WTC11 (cell line): ENCODE measurements at regions not wholly inside any gene's neighbourhood (a gene's known extent, or its start where the extent isn't known, plus 50 kb on each side); places are given as distances from the start of the nearest gene placed in this dataset.

ENCODE experiments used
- ATAC-seq: fragments of 200-7000 bp; cut with Tn5 transposase; 2 replicates; pipeline ENCODE4 v1.10.0; 2021; ENCODE audit warnings: mild to moderate bottlenecking, moderate library complexity
- CTCF ChIA-PET: fragments of 300-600 bp; sonication (Branson Sonifier 250); formaldehyde crosslinking; loops from one replicate; lab custom pipeline; 2021; ENCODE audit warnings: antibody characterized with exemption; lab: Charles Lee
- POLR2A ChIA-PET: fragments of 350-600 bp; sonication (Branson Sonifier 250); formaldehyde crosslinking; loops from one replicate; lab custom pipeline; 2021; ENCODE audit warnings: antibody characterized with exemption; lab: Charles Lee
- DNase-seq: peaks from one replicate; pipeline ENCODE4 v3.0.0; 2021; ENCODE audit warnings: low spot score
- H3K27ac Mint-ChIP-seq: 2 replicates; pipeline ENCODE4 v1.8.0; 2021; ENCODE audit warnings: mixed read lengths
- H3K27me3 Mint-ChIP-seq: 2 replicates; pipeline ENCODE4 v1.8.0; 2021; ENCODE audit warnings: low read depth, mild to moderate bottlenecking, moderate library complexity, mixed read lengths
- H3K36me3 Mint-ChIP-seq: 2 replicates; pipeline ENCODE4 v1.8.0; 2021; ENCODE audit warnings: mixed read lengths
- H3K4me1 Mint-ChIP-seq: 2 replicates; pipeline ENCODE4 v1.8.0; 2022; ENCODE audit warnings: mixed read lengths
- H3K4me3 Mint-ChIP-seq: 2 replicates; pipeline ENCODE4 v1.8.0; 2021; ENCODE audit warnings: mild to moderate bottlenecking, moderate library complexity, mixed read lengths
- H3K9me3 Mint-ChIP-seq: 2 replicates; pipeline ENCODE4 v1.8.0; 2021; ENCODE audit warnings: mixed read lengths
- CREM ChIP-seq: sonication (generic); formaldehyde crosslinking; IDR thresholded peaks from 2 replicates; pipeline ENCODE4 v1.8.1; 2022; ENCODE audit warnings: mild to moderate bottlenecking, missing genetic modification reagents, moderate library complexity
- FOXJ3 ChIP-seq: sonication (generic); formaldehyde crosslinking; IDR thresholded peaks from 2 replicates; pipeline ENCODE4 v1.9.0; 2021; ENCODE audit warnings: missing genetic modification reagents, mild to moderate bottlenecking, borderline replicate concordance
- GRHL2 ChIP-seq: fragments of 250-450 bp; sonication (Bioruptor Pico); IDR thresholded peaks from 2 replicates; pipeline ENCODE4 v1.8.0; 2022; ENCODE audit warnings: mild to moderate bottlenecking, moderate library complexity; ENCODE audit not compliant: insufficient replicate concordance, severe bottlenecking
- RELA ChIP-seq: sonication (generic); formaldehyde crosslinking; IDR thresholded peaks from 2 replicates; pipeline ENCODE4 v1.8.1; 2022; ENCODE audit warnings: missing genetic modification reagents, mild to moderate bottlenecking, borderline replicate concordance
- RORB ChIP-seq: fragments of 250-450 bp; sonication (Bioruptor Pico); IDR thresholded peaks from 2 replicates; pipeline ENCODE4 v1.9.0; 2021; ENCODE audit warnings: mild to moderate bottlenecking
- TEAD4 ChIP-seq: sonication (generic); formaldehyde crosslinking; IDR thresholded peaks from 2 replicates; pipeline ENCODE4 v1.8.0; 2022; ENCODE audit warnings: mild to moderate bottlenecking, missing genetic modification reagents
- ZNF396 ChIP-seq: fragments of 250-450 bp; sonication (Bioruptor Pico); IDR thresholded peaks from 2 replicates; pipeline ENCODE4 v1.8.0; 2021; ENCODE audit warnings: mild to moderate bottlenecking, moderate library complexity, borderline replicate concordance
- ZNF416 ChIP-seq: fragments of 250-450 bp; sonication (Bioruptor Pico); IDR thresholded peaks from 2 replicates; pipeline ENCODE4 v1.9.0; 2021; ENCODE audit warnings: mild to moderate bottlenecking, inconsistent platforms
- TF ChIP-seq, protein P1 (sequence below): sonication (generic); formaldehyde crosslinking; IDR thresholded peaks from 2 replicates; pipeline ENCODE4 v1.8.1; 2023; ENCODE audit warnings: mild to moderate bottlenecking, missing genetic modification reagents, moderate library complexity
- TF ChIP-seq, protein P2 (sequence below): sonication (generic); formaldehyde crosslinking; IDR thresholded peaks from 2 replicates; pipeline ENCODE4 v1.8.1; 2022; ENCODE audit warnings: mild to moderate bottlenecking, moderate library complexity, missing genetic modification reagents
- TF ChIP-seq, protein P3 (sequence below): fragments of 250-450 bp; sonication (Bioruptor Pico); IDR thresholded peaks from 2 replicates; pipeline ENCODE4 v1.9.0; 2021; ENCODE audit warnings: mild to moderate bottlenecking
- TF ChIP-seq, protein P4 (sequence below): sonication (generic); formaldehyde crosslinking; IDR thresholded peaks from 2 replicates; pipeline ENCODE4 v1.8.0; 2022; ENCODE audit warnings: mild to moderate bottlenecking, missing genetic modification reagents
- TF ChIP-seq, protein P5 (sequence below): sonication (generic); formaldehyde crosslinking; conservative IDR thresholded peaks from 2 replicates; pipeline ENCODE4 v1.8.1; 2022; ENCODE audit warnings: mild to moderate bottlenecking, missing genetic modification reagents
- TF ChIP-seq, protein P6 (sequence below): sonication (generic); formaldehyde crosslinking; IDR thresholded peaks from 2 replicates; pipeline ENCODE4 v1.8.1; 2023; ENCODE audit warnings: mild to moderate bottlenecking, missing genetic modification reagents, moderate library complexity
- TF ChIP-seq, protein P7 (sequence below): sonication (generic); formaldehyde crosslinking; IDR thresholded peaks from 2 replicates; pipeline ENCODE4 v1.8.1; 2023; ENCODE audit warnings: mild to moderate bottlenecking, missing genetic modification reagents, borderline replicate concordance

DNA sequence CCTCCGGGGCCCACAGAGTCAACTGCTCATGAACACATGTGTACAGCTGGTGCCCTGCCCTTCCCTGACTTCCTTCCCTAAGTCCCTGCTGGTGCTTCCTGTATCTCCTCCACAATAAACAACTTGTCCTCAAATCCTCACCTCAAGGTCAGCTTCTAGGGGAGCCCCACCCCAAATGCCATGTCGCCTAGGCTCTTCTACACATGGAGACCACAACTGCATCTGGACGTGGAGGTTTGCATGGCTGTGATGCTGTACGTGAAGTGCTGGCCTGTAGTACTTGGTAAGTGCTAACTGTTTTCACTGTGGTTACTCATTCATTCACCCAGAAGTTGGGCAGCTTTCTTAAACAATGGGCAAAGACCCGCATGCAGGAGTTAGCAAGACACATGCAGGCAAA is 359.5 kb downstream of the SHANK2 start:
- POLR2A ChIA-PET, result no interaction called here
- DNase-seq, result no peak
- peaks cover 13% of the 10 kb centered on the region for H3K4me1 Mint-ChIP-seq
- peaks cover 15% of the 10 kb centered on the region for H3K9me3 Mint-ChIP-seq
- no peak overlapping the region for H3K4me3 Mint-ChIP-seq
- TF ChIP-seq RELA (no peak), FOXJ3 (CRISPR knock-in tag) (no peak), CREM (CRISPR knock-in tag) (no peak), RORB (CRISPR knock-in tag) (no peak), GRHL2 (CRISPR knock-in tag) (no peak)
- TF ChIP-seq, protein P1, sequence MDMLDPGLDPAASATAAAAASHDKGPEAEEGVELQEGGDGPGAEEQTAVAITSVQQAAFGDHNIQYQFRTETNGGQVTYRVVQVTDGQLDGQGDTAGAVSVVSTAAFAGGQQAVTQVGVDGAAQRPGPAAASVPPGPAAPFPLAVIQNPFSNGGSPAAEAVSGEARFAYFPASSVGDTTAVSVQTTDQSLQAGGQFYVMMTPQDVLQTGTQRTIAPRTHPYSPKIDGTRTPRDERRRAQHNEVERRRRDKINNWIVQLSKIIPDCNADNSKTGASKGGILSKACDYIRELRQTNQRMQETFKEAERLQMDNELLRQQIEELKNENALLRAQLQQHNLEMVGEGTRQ, result no peak
- TF ChIP-seq, protein P2, sequence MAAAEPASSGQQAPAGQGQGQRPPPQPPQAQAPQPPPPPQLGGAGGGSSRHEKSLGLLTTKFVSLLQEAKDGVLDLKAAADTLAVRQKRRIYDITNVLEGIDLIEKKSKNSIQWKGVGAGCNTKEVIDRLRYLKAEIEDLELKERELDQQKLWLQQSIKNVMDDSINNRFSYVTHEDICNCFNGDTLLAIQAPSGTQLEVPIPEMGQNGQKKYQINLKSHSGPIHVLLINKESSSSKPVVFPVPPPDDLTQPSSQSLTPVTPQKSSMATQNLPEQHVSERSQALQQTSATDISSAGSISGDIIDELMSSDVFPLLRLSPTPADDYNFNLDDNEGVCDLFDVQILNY (CRISPR knock-in tag), result no peak
- TF ChIP-seq, protein P3, sequence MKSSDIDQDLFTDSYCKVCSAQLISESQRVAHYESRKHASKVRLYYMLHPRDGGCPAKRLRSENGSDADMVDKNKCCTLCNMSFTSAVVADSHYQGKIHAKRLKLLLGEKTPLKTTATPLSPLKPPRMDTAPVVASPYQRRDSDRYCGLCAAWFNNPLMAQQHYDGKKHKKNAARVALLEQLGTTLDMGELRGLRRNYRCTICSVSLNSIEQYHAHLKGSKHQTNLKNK (CRISPR knock-in tag), result no peak
- H3K27ac Mint-ChIP-seq, result no peak overlapping the region
- no peaks in the 10 kb centered on the region for H3K27me3 Mint-ChIP-seq
- CTCF ChIA-PET, result no interaction called here
- peaks cover 35% of the 10 kb centered on the region for H3K36me3 Mint-ChIP-seq
- ATAC-seq, result no peak

DNA sequence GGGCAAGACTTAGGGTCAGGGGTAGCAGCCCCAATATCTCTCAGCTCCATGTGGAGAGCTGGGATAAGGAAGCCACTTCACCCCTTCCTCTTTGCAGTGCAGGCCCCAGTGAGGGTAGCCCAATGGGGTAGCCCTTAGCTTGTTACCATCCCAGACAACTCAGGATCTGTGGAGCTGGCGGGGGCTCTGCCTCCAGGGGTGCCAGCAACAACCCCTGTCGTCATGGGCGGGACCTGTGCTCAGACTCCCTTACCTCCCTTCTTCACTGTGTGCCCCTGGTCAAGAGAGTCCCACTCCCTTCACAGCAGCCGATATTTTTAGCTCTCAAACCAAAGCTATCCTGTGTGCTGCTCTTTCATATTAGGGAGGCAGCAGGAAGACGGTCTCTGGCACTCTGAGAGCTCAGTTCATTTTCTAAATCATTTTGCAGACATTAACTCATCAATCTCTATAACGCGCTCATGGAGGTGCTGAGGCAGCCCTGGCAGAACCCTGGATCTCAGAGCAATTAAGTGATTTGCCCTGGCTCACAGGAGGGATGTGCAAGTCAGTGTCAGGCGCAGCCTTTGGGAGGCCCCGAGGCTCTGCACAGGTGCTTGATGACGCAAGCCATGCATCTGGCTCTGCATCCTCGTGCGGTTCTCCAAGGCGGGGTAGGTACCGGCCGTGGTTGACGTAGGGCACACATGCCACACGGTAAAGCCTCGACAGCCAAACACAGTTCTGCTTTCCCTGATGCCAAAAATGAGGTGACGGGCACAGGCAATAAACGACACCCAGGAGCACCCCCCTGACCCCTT is 357.6 kb downstream of the SHANK2 start:
- CTCF ChIA-PET, result no interaction called here
- no peak for ATAC-seq
- POLR2A ChIA-PET, result no interaction called here
- TF ChIP-seq, protein P4, sequence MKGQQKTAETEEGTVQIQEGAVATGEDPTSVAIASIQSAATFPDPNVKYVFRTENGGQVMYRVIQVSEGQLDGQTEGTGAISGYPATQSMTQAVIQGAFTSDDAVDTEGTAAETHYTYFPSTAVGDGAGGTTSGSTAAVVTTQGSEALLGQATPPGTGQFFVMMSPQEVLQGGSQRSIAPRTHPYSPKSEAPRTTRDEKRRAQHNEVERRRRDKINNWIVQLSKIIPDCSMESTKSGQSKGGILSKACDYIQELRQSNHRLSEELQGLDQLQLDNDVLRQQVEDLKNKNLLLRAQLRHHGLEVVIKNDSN, result no peak
- TF ChIP-seq ZNF416 (CRISPR knock-in tag), result no peak
- no peak for TF ChIP-seq ZNF396 (CRISPR knock-in tag)
- TF ChIP-seq, protein P5, sequence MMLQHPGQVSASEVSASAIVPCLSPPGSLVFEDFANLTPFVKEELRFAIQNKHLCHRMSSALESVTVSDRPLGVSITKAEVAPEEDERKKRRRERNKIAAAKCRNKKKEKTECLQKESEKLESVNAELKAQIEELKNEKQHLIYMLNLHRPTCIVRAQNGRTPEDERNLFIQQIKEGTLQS (CRISPR knock-in tag), result no peak
- TF ChIP-seq, protein P6, sequence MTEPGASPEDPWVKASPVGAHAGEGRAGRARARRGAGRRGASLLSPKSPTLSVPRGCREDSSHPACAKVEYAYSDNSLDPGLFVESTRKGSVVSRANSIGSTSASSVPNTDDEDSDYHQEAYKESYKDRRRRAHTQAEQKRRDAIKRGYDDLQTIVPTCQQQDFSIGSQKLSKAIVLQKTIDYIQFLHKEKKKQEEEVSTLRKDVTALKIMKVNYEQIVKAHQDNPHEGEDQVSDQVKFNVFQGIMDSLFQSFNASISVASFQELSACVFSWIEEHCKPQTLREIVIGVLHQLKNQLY (CRISPR knock-in tag), result no peak
- H3K4me1 Mint-ChIP-seq, result peaks cover 8% of the 10 kb centered on the region
- no peak overlapping the region for H3K4me3 Mint-ChIP-seq
- H3K27ac Mint-ChIP-seq, result no peak overlapping the region
- DNase-seq, result no peak
- H3K36me3 Mint-ChIP-seq, result peaks cover 25% of the 10 kb centered on the region
- H3K27me3 Mint-ChIP-seq, result no peaks in the 10 kb centered on the region
- peaks cover 21% of the 10 kb centered on the region for H3K9me3 Mint-ChIP-seq

DNA sequence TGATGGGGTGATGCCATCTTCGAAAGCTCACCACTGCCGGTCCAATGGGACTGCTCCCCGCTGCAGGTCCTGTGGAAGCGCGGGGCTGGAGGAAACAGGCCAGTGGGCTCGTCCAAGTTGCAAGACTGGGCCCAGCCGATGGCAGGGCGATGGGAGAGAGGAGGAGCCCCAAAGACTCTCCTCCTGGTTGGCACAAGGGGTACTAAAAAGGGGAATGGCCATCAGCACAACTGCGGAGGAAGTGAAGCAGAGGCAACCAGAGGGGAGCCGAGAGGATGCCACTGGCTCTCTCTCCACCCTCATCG is 357.1 kb downstream of the SHANK2 start:
- no peak overlapping the region for H3K4me3 Mint-ChIP-seq
- peaks cover 22% of the 10 kb centered on the region for H3K36me3 Mint-ChIP-seq
- H3K9me3 Mint-ChIP-seq, result peaks cover 19% of the 10 kb centered on the region
- ATAC-seq, result no peak
- CTCF ChIA-PET, result no interaction called here
- H3K4me1 Mint-ChIP-seq, result peaks cover 8% of the 10 kb centered on the region
- no peaks in the 10 kb centered on the region for H3K27me3 Mint-ChIP-seq
- TF ChIP-seq, protein P5 (CRISPR knock-in tag), result no peak
- no peak for TF ChIP-seq TEAD4 (CRISPR knock-in tag)
- TF ChIP-seq, protein P7, sequence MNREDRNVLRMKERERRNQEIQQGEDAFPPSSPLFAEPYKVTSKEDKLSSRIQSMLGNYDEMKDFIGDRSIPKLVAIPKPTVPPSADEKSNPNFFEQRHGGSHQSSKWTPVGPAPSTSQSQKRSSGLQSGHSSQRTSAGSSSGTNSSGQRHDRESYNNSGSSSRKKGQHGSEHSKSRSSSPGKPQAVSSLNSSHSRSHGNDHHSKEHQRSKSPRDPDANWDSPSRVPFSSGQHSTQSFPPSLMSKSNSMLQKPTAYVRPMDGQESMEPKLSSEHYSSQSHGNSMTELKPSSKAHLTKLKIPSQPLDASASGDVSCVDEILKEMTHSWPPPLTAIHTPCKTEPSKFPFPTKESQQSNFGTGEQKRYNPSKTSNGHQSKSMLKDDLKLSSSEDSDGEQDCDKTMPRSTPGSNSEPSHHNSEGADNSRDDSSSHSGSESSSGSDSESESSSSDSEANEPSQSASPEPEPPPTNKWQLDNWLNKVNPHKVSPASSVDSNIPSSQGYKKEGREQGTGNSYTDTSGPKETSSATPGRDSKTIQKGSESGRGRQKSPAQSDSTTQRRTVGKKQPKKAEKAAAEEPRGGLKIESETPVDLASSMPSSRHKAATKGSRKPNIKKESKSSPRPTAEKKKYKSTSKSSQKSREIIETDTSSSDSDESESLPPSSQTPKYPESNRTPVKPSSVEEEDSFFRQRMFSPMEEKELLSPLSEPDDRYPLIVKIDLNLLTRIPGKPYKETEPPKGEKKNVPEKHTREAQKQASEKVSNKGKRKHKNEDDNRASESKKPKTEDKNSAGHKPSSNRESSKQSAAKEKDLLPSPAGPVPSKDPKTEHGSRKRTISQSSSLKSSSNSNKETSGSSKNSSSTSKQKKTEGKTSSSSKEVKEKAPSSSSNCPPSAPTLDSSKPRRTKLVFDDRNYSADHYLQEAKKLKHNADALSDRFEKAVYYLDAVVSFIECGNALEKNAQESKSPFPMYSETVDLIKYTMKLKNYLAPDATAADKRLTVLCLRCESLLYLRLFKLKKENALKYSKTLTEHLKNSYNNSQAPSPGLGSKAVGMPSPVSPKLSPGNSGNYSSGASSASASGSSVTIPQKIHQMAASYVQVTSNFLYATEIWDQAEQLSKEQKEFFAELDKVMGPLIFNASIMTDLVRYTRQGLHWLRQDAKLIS (CRISPR knock-in tag), result no peak
- TF ChIP-seq, all 79 proteins: peak for 0
- DNase-seq, result no peak
- no peak overlapping the region for H3K27ac Mint-ChIP-seq
- POLR2A ChIA-PET, result no interaction called here
